ENCODE measurements at regions not wholly inside any gene's neighbourhood (a gene's known extent, or its start where the extent isn't known, plus 50 kb on each side); places are given as distances from the start of the nearest gene placed in this dataset.

GRCh38 chr1:204736836-204737235, 51.3 kb upstream of the LRRN2 start:
- H3K27ac ChIP-seq (ENCODE audit: low read depth, low read length), result no peak overlapping the region
- H3K9me3 ChIP-seq (ENCODE audit: control insufficient read depth, insufficient read depth, low read length), result no peaks in the 10 kb centered on the region
- H3K27me3 ChIP-seq (ENCODE audit: control insufficient read depth, insufficient read depth, low read length), result peaks cover 8% of the 10 kb centered on the region
- no peak overlapping the region for H3K4me3 ChIP-seq (ENCODE audit: low read depth, low read length)
- TF ChIP-seq, protein P1, sequence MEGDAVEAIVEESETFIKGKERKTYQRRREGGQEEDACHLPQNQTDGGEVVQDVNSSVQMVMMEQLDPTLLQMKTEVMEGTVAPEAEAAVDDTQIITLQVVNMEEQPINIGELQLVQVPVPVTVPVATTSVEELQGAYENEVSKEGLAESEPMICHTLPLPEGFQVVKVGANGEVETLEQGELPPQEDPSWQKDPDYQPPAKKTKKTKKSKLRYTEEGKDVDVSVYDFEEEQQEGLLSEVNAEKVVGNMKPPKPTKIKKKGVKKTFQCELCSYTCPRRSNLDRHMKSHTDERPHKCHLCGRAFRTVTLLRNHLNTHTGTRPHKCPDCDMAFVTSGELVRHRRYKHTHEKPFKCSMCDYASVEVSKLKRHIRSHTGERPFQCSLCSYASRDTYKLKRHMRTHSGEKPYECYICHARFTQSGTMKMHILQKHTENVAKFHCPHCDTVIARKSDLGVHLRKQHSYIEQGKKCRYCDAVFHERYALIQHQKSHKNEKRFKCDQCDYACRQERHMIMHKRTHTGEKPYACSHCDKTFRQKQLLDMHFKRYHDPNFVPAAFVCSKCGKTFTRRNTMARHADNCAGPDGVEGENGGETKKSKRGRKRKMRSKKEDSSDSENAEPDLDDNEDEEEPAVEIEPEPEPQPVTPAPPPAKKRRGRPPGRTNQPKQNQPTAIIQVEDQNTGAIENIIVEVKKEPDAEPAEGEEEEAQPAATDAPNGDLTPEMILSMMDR (IDR thresholded peaks at IDR 0.05; ENCODE audit: low read depth, low read length), result no peak
- DNase-seq (ENCODE audit: low read depth, low spot score), result no peak
- ChIA-PET POLR2A (no interaction called here), CTCF (no interaction called here)

- H3K27me3 ChIP-seq (ENCODE audit: control insufficient read depth, insufficient read depth, low read length), result peaks cover 16% of the 10 kb centered on the region
- no peaks in the 10 kb centered on the region for H3K9me3 ChIP-seq (ENCODE audit: control insufficient read depth, insufficient read depth, low read length)
- CTCF ChIA-PET, result interaction anchor here (1.2 kb wide), 1 partner anchor 8 kb away, joined by 7 read pairs; no protein-coding TSS in a partner anchor
- H3K4me3 ChIP-seq (ENCODE audit: low read depth, low read length), result no peak overlapping the region
- no peak overlapping the region for H3K27ac ChIP-seq (ENCODE audit: low read depth, low read length)
- no peak for DNase-seq (ENCODE audit: low read depth, low spot score)
- TF ChIP-seq, protein P1 (IDR thresholded peaks at IDR 0.05; ENCODE audit: low read depth, low read length), result no peak
- POLR2A ChIA-PET, result no interaction called here
These were observed 53.0 kb upstream of the LRRN2 start for GRCh38 chr1:204738506-204738905.

GRCh38 chr1:204740354-204740753, 54.8 kb upstream of the LRRN2 start:
- POLR2A ChIA-PET, result no interaction called here
- H3K27me3 ChIP-seq (ENCODE audit: control insufficient read depth, insufficient read depth, low read length), result peaks cover 11% of the 10 kb centered on the region
- CTCF ChIA-PET, result interaction anchor here (0.9 kb wide), 1 partner anchor 24 kb away, joined by 4 read pairs; no protein-coding TSS in a partner anchor

GRCh38 chr1:204741440-204741839, 55.9 kb upstream of the LRRN2 start:
- Histone ChIP-seq H3K27me3 (ENCODE audit: control insufficient read depth, insufficient read depth, low read length) (peaks cover 12% of the 10 kb centered on the region), H3K27ac (ENCODE audit: low read depth, low read length) (no peak overlapping the region), H3K4me3 (ENCODE audit: low read depth, low read length) (no peak overlapping the region), H3K9me3 (ENCODE audit: control insufficient read depth, insufficient read depth, low read length) (no peaks in the 10 kb centered on the region)
- ChIA-PET POLR2A (no interaction called here), CTCF (no interaction called here)
- TF ChIP-seq, protein P1 (IDR thresholded peaks at IDR 0.05; ENCODE audit: low read depth, low read length), result no peak
- DNase-seq (ENCODE audit: low read depth, low spot score), result no peak

More at GRCh38 chr1:204740354-204740753, 54.8 kb upstream of the LRRN2 start:
- DNase-seq (ENCODE audit: low read depth, low spot score), result no peak
- Histone ChIP-seq H3K9me3 (ENCODE audit: control insufficient read depth, insufficient read depth, low read length) (no peaks in the 10 kb centered on the region), H3K27ac (ENCODE audit: low read depth, low read length) (no peak overlapping the region), H3K4me3 (ENCODE audit: low read depth, low read length) (no peak overlapping the region)
- TF ChIP-seq, protein P1 (IDR thresholded peaks at IDR 0.05; ENCODE audit: low read depth, low read length), result no peak

DNA sequence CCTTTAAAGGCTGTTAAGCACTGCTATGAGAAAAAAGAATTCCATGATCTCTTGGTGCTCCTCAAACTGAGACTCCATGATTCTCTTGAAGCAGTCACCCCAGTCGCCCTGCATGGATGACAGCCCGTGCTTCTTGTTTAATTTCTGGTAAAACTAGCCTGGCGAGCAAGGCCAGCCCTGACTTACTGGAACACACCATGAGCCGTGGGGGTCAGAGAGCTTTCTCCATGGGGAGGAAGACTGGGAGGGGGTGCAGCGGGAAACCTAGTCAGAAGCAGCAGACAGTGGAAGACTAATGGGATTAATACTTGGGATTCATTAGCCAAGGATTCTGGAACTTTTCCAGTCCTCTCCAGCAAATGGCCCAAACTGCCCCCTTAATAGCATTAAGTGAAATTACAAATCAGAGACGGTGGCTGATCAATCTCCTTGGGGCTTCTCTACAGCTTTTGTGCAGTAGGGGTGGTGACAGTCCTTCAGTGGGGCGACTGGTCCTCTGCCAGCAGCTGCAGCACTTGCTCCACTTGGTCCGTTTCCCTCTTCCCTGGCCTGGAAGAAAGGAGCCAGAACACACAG, 57.2 kb upstream of the LRRN2 start:
- DNase-seq (ENCODE audit: low read depth, low spot score), result no peak
- POLR2A ChIA-PET, result no interaction called here
- Histone ChIP-seq H3K27me3 (ENCODE audit: control insufficient read depth, insufficient read depth, low read length) (peaks cover 10% of the 10 kb centered on the region), H3K9me3 (ENCODE audit: control insufficient read depth, insufficient read depth, low read length) (no peaks in the 10 kb centered on the region), H3K4me3 (ENCODE audit: low read depth, low read length) (no peak overlapping the region), H3K27ac (ENCODE audit: low read depth, low read length) (no peak overlapping the region)
- CTCF ChIA-PET, result no interaction called here
- TF ChIP-seq, protein P1 (IDR thresholded peaks at IDR 0.05; ENCODE audit: low read depth, low read length), result no peak
